ENCODE measurements at regions not wholly inside any gene's neighbourhood (a gene's known extent, or its start where the extent isn't known, plus 50 kb on each side); places are given as distances from the start of the nearest gene placed in this dataset.

- Histone ChIP-seq H3K4me3 (no peak overlapping the region), H3K9me3 (no peaks in the 10 kb centered on the region), H3K36me3 (no peaks in the 10 kb centered on the region), H3K4me1 (no peaks in the 10 kb centered on the region), H3K27me3 (no peaks in the 10 kb centered on the region), H3K27ac (no peak overlapping the region)
- ATAC-seq (peak in 3 of 4 donors; percentile 50 to 69 (median 56)), DNase-seq (no peak), FAIRE-seq (no peak)
- TF ChIP-seq CTCF (IDR thresholded peaks at IDR 0.05), result no peak
- whole genome bisulfite sequencing, 2 donors, result 64 to 73% methylated on average over 7 of the region's 7 CpGs
- intact Hi-C loops (cut with DNase I), result no loop called here
Observed at GRCh38 chr4:100738196-100739165, 220.7 kb upstream of the EMCN start.

- TF ChIP-seq CTCF (IDR thresholded peaks at IDR 0.05), result no peak
- intact Hi-C loops (cut with DNase I), result no loop called here
- Histone ChIP-seq H3K4me1 (no peaks in the 10 kb centered on the region), H3K9me3 (no peaks in the 10 kb centered on the region), H3K4me3 (no peak overlapping the region), H3K27ac (no peak overlapping the region), H3K27me3 (no peaks in the 10 kb centered on the region), H3K36me3 (no peaks in the 10 kb centered on the region)
- WGBS, 2 donors, result 61 to 62% methylated on average over 2 of the region's 2 CpGs
- ATAC-seq, result peak in 2 of 4 donors; percentile 28 to 60
- DNase-seq, result no peak
- FAIRE-seq, result no peak
Observed at GRCh38 chr4:100736641-100737451, 219.0 kb upstream of the EMCN start.

- H3K4me1 ChIP-seq, result no peaks in the 10 kb centered on the region
- H3K27ac ChIP-seq, result no peak overlapping the region
- 81 to 85% methylated on average over 4 of the region's 4 CpGs for WGBS, 2 donors
- H3K9me3 ChIP-seq, result peaks cover 0 to 2% (median 0%) of the 10 kb centered on the region in 4 donors
- no peaks in the 10 kb centered on the region for H3K27me3 ChIP-seq
- TF ChIP-seq CTCF (IDR thresholded peaks at IDR 0.05), result no peak
- no peaks in the 10 kb centered on the region for H3K36me3 ChIP-seq
- H3K4me3 ChIP-seq, result no peak overlapping the region
- ATAC-seq (no peak), DNase-seq (no peak), FAIRE-seq (no peak)
- intact Hi-C loops (cut with DNase I), result no loop called here
Observed at GRCh38 chr4:100728861-100729260, 211.0 kb upstream of the EMCN start.

- H3K27ac ChIP-seq, result no peak overlapping the region
- ATAC-seq (no peak), DNase-seq (no peak), FAIRE-seq (no peak)
- H3K27me3 ChIP-seq, result no peaks in the 10 kb centered on the region
- no peaks in the 10 kb centered on the region for H3K36me3 ChIP-seq
- 67 to 71% methylated on average over 3 of the region's 3 CpGs for WGBS, 2 donors
- H3K9me3 ChIP-seq, result peaks cover 0 to 2% (median 0%) of the 10 kb centered on the region in 4 donors
- intact Hi-C loops (cut with DNase I), result no loop called here
- no peak overlapping the region for H3K4me3 ChIP-seq
- no peaks in the 10 kb centered on the region for H3K4me1 ChIP-seq
- no peak for TF ChIP-seq CTCF (IDR thresholded peaks at IDR 0.05)
Observed at GRCh38 chr4:100722866-100723459, 205.1 kb upstream of the EMCN start.
